ENCODE measurements at regions not wholly inside any gene's neighbourhood (a gene's known extent, or its start where the extent isn't known, plus 50 kb on each side); places are given as distances from the start of the nearest gene placed in this dataset. TPM values are rescaled to one million over a fixed set of nuclear protein-coding genes. Genes with fewer than 3 reads are reported as not detected.
"Not testable (repeated sequence)": the region's sequence is repeated elsewhere in the genome, so short reads cannot be mapped to it uniquely, and the experiment has no call there.

DNA sequence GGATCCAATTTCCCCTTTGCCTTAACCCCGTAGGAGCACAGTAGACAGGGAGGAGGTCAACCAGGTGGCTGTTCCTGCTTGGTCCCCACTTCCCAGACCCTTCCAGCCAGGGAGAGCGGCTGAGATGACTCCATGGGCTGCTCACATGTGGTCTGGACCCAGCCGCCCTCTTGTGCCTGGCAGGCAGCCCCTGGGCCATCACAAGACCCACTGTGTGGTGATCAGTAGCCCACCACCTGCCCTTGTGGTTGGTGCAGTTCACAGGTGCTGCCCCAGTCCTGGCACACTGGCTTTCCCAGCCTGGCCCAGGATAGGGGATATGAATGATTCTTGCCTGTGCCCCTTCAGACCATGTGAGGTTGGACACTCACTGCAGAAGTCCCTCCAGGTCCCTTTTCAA is 1556.7 kb downstream of the FOXD4L5 start:
- TF ChIP-seq CTCF (IDR thresholded peaks at IDR 0.05), result no peak

GRCh38 chr9:63708285-63708684 is 1576.7 kb downstream of the FOXD4L5 start:
- H3K4me3 Mint-ChIP-seq (ENCODE audit: unreplicated experiment); H3K36me3 Mint-ChIP-seq (ENCODE audit: unreplicated experiment); H3K27me3 Mint-ChIP-seq (ENCODE audit: unreplicated experiment); H3K9me3 Mint-ChIP-seq (ENCODE audit: unreplicated experiment); H3K4me1 Mint-ChIP-seq (ENCODE audit: unreplicated experiment); H3K27ac Mint-ChIP-seq (ENCODE audit: unreplicated experiment); DNase-seq (ENCODE audit: extremely low spot score, unreplicated experiment): not testable (repeated sequence)

More for the DNA sequence above, 1556.7 kb downstream of the FOXD4L5 start:
- Mint-ChIP-seq H3K27ac (ENCODE audit: unreplicated experiment) (no peak overlapping the region), H3K4me1 (ENCODE audit: unreplicated experiment) (no peaks in the 10 kb centered on the region), H3K4me3 (ENCODE audit: unreplicated experiment) (no peak overlapping the region), H3K9me3 (ENCODE audit: unreplicated experiment) (peaks cover 8% of the 10 kb centered on the region), H3K36me3 (ENCODE audit: unreplicated experiment) (no peaks in the 10 kb centered on the region), H3K27me3 (ENCODE audit: unreplicated experiment) (no peaks in the 10 kb centered on the region)
- no peak for DNase-seq (ENCODE audit: extremely low spot score, unreplicated experiment)

DNA sequence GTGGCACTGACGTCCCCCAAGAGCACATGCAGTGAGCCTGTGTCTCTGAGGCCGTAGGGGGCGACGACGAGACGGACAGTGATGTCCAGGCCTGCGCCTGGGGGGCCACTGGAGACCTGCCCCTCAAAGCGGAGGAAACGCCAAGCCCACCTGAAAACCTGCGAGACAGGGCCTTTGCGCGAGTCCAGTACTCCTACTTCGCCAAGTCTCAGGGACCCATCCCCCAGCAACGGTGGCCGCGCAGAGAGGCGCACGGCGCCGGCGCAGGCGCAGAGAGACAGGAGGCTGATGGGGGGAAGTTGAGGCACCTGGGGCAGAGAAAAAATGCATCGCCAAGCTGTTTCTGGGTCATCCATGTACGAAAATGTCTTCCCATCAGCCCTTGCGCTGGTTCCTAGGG is 1580.6 kb downstream of the FOXD4L5 start:
- not testable (repeated sequence) for H3K4me3 Mint-ChIP-seq (ENCODE audit: unreplicated experiment); H3K27me3 Mint-ChIP-seq (ENCODE audit: unreplicated experiment); H3K27ac Mint-ChIP-seq (ENCODE audit: unreplicated experiment); H3K4me1 Mint-ChIP-seq (ENCODE audit: unreplicated experiment); DNase-seq (ENCODE audit: extremely low spot score, unreplicated experiment); H3K9me3 Mint-ChIP-seq (ENCODE audit: unreplicated experiment); H3K36me3 Mint-ChIP-seq (ENCODE audit: unreplicated experiment)

DNA sequence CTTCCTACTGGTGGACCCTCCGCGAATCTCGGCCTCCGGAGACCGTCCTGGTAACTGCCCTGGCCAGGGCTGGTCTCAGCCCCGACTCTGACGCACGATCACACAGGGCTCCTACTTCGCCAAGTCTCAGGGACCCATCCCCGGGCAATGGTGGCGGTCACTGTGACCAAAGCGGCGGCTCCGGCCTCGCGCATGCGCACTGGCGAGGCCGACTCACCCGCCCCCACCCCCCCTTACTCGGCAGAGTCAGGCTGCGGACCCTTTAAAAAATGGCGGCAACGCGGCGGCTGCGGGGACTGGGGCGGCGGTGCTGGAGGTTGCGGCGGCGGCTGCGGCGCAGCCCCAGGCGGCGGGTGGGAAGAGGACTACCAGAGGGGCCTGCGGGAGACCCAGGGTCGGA is 1581.3 kb downstream of the FOXD4L5 start:
- H3K36me3 Mint-ChIP-seq (ENCODE audit: unreplicated experiment); H3K27ac Mint-ChIP-seq (ENCODE audit: unreplicated experiment); H3K4me3 Mint-ChIP-seq (ENCODE audit: unreplicated experiment); H3K9me3 Mint-ChIP-seq (ENCODE audit: unreplicated experiment); H3K27me3 Mint-ChIP-seq (ENCODE audit: unreplicated experiment); DNase-seq (ENCODE audit: extremely low spot score, unreplicated experiment); H3K4me1 Mint-ChIP-seq (ENCODE audit: unreplicated experiment): not testable (repeated sequence)

DNA sequence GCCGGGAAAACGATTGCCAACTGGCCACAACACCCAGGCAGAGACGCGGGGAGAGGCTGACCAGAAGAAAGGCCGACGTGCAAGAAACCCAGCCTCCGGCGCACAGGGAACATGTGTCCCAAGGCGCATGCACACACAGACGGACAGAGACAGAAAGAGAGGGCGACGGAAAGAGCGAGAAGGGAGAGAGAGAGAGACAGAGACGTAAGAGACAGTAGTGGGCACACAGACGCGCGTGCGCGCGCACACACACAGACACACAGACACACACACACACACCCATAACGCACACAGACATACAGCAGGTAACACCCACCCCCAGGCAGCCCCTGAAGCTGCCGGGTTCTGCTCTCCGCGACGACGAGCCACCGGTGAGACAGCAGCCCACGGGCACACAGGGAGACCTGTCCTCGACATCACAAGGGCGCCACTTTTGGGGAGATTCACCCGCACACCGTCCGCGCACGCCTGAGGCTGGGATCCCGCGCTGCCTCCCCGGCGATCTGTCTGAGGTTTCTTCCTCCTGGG is 1581.8 kb downstream of the FOXD4L5 start:
- not testable (repeated sequence) for H3K27me3 Mint-ChIP-seq (ENCODE audit: unreplicated experiment); H3K27ac Mint-ChIP-seq (ENCODE audit: unreplicated experiment)

More for the DNA sequence above, 1581.8 kb downstream of the FOXD4L5 start:
- H3K9me3 Mint-ChIP-seq (ENCODE audit: unreplicated experiment); H3K36me3 Mint-ChIP-seq (ENCODE audit: unreplicated experiment); H3K4me1 Mint-ChIP-seq (ENCODE audit: unreplicated experiment); H3K4me3 Mint-ChIP-seq (ENCODE audit: unreplicated experiment); DNase-seq (ENCODE audit: extremely low spot score, unreplicated experiment): not testable (repeated sequence)

Small RNA genes lying in the stretch of these regions (microRNA-seq; reads per million reads assigned to microRNA genes)
- gene MIR4477B (ENCODE audit: unreplicated experiment), result not detected

All from osteocyte (in vitro differentiated cells).